ENCODE measurements at regions not wholly inside any gene's neighbourhood (a gene's known extent, or its start where the extent isn't known, plus 50 kb on each side); places are given as distances from the start of the nearest gene placed in this dataset.

DNA sequence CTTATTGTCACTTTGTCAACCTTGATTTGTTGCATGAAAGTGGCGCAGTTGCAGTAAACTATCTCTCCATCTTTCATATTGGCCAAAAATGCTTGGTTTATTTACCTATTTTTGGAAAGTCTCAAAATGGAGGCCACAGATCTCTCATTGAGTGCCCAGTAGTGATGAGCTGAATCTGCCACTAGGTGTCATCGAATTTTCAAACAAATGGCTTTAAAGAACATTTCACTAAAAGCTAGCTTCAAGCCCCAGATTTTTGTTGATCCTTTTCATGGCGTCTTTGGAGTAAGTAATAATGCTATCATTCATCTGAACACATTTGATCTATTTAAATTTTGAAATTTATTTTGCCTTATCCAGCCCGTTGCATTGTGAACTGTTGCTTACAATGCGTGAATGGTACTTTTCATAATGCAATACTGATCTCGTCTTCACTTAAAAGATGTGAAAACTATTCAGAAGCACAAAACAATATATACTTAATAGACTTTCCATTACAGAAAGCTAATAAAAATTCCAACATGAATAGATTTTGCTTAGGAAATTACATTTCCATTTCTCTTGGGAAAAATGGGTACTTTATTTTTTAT lies 236.2 kb downstream of the DNAJB9 start:
- intact Hi-C loops (cut with DNase I), result no loop called here
- peak in 1 of 42 donors; percentile 6 for DNase-seq

DNA sequence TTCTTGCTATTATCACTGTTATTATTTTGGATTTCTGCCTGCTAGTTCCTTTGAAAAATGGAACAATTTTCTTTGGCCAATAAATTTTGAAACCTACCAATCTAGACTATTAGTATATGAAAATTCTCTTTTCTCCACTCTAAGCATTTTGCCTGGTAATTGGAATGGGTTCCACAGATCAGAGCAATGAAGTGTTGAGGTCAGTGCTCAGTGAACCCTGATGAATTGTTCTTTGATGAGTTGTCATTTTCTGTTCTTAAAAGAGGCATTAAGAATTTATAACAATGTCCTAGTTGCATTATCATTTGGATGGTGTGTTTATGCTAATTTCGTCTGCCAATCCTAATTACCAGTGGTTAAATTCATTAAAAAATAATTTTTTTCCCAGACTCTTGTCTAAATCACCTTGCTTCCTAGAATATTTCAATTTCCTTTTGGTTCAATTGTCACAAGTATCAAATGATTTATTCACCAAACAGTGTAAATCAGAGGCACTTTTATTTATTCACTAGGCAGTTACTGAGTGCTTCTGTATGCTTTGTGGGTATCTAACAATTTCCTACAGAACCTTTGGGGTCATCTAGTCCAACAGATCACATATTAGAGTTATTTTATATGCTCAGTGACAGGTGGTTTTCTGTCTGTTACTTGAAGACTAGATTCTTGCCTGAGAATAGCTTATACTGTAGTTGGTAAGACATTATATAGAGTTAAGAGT lies 239.0 kb downstream of the DNAJB9 start:
- no peak for DNase-seq
- intact Hi-C loops (cut with DNase I), result no loop called here

DNA sequence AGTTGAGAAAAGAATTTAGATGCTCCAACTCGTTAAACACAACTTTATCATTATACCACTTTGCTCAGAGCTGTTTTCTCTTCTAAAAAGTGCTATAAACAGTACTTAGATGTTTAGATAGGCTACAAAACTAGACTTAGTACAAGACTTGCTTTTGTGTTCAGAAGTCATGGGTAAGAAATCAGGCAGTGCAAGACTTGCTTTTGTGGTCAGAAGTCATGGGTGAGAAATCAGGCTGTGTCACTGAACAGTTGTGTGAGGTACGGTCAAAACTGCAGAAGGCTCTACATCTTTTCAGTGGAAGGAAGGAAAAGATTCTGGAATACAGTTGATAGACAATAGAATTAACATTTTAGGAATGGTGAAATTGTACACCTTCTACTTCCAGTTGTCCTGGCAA lies 239.7 kb downstream of the DNAJB9 start:
- intact Hi-C loops (cut with DNase I), result no loop called here
- DNase-seq, result no peak

DNA sequence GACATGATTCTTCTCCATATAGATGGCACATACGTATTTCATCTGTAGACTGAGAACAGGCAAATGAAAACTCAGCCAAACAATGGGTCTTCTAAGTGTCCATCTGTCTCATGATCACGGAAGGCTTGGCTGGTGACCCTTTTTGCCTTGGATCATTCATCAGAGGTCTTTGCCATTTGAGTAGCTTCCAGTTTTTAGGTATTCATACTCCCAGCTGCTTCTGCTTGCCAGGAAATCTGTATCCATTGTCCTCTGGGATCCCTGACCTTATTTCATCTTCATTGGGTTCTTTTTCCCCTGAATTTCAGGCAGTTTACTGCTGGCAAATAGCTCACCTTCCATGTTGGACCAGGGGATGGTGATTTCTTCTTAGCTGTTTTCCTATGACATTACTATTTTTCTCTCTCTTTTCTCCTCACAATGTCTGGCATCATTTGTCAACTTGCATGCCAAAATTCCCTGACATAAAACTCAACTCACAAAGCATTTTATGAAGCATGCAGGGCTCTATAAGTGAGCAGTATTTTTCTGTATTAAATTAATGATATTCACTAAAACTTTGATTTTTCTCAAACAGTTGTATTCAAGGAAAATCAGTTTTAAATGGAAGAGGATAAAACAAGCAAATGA lies 241.2 kb downstream of the DNAJB9 start:
- DNase-seq, result no peak
- intact Hi-C loops (cut with DNase I), result no loop called here

DNA sequence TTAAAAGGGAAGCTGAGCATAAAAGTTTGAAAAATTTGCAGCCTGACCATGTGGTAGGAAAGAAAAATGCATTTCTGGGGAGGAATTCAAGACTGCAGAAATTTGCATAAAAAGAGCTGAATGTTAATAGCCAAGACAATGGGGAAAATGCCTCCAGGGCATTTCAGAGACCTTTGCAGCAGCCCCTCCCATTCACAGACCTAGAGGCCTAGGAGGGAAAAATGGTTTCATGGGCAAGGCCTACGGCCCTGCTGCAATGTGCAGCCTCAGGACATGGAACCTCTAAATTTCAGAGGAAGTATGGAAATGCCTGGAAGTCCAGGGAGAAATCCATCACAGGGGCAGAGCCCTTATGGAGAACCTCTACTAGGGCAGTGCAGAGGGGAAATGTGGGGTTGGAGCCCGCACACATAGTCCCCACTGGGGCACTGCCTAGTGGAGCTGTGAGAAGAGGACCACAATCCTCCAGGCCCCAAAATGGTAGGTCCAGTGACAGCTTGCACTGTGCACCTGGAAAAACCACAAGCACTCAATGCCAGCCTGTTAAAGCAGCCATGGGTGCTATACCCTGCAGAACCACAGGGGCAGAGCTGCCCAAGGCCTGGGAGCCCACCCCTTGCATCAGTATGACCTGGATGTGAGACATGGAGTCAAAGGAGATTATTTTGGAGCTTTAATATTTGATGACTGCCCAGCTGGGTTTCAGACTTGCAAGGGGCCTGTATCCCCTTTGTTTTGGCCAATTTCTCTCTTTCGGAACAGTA lies 243.8 kb downstream of the DNAJB9 start:
- DNase-seq, result no peak
- intact Hi-C loops (cut with DNase I), result no loop called here

DNA sequence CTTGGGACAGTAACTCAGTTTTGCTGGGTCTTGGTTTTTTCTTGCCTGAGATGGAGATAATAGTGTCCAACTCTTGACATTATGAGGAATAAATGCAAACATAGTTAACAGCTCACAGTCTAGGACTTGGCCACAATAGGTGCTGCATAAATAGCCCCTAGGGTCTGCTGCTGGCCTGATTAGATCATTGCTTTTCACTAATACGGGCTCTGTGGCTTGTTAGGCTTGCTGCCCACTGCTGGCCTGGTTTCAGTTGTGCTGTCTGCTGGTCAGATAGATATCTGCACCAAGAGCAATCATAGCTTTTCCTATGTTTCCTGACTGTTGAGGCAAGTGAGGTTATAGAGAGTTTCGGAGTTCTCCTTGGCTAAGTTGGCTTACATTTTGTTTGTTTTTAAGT lies 246.1 kb downstream of the DNAJB9 start:
- intact Hi-C loops (cut with DNase I), result no loop called here
- DNase-seq, result no peak

DNA sequence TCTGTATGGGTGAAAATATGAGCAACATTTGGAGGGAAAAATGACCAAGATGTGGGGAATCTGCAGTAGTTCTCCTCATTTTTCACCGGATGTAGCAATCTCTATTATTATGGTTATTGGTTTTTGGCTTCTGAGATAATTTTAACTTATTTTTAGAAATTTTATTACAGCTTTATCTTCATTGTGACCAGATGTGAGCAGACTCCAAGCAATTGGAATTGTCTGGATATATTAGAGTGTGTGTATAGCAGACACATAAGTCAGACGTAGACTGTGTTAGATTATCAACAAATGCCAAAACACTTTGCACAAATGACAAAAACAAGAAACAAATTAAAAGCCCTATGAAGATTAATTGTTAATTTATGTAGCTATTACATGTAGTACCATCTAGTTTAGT lies 249.1 kb downstream of the DNAJB9 start:
- no peak for DNase-seq
- intact Hi-C loops (cut with DNase I), result no loop called here

DNA sequence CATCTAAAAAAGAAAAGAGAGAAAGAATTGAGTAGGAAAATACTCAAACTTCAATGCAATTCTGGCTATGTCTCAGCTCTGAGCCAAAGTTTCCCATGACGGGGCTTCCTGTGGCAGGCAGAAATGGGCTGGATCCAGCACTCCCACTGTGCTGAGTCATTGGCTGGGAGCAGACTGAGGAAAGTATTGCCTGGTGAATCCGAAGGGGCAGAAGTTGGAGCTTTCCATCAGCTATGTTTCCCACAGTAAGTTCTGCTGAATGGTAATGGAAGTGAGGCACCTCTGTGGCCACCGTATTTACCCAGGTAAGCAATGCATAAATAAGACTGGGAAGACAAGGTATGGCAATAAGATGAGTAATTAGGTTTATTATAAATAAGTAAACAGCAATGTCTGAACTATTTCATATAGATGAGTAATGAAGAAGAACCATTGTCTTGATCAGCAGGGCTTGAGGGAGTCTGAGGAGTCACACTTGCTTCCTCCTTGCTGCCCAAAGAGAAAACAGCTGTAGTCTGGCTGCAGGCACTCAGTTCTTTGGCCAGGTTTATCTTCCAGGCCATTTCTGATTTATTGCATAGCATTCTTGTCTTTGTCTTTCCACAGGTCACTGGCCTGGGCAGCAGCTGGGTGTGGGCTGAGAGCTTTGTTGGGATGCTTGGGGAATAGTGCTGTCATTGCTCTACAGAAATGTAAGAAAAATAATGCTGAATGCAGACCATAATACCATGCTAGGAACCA lies 255.3 kb downstream of the DNAJB9 start:
- intact Hi-C loops (cut with DNase I), result no loop called here
- DNase-seq, result no peak

DNA sequence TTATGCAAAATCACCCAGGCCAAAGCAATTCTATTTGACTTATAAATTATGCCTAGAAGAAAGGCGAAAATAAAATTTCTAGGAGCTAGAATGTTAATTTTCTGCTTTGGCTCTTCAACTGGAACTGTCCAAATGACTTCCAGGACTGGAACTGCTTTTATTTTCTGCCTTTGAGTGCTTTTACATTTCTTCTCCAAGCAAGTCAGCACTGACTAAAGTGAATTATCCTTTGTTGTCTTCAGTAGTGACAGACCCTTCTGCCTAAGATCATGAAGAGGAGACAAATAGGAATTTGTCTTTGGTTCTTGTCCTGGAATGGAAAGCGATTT lies 255.9 kb downstream of the DNAJB9 start:
- intact Hi-C loops (cut with DNase I), result no loop called here
- DNase-seq, result no peak

DNA sequence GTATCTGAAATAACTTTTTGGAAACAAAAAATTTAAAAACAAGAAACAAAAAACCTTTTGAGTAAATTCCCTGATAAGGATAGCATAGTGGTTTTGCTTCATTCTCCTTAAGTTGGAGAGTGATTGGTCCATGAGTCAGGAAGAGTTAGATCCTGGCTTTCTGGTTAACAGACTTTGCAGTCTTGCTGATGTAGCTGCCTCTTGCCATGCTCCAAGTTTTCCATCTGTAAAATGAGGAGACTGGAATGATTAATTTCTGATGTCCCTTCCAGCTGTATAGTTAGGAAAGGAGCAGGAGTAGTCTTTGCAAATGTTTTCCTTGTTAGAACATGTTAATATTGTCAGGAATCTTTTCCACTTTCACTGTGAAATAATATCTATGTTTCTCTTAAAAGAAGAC lies 266.6 kb downstream of the DNAJB9 start:
- intact Hi-C loops (cut with DNase I), result no loop called here
- no peak for DNase-seq

DNA sequence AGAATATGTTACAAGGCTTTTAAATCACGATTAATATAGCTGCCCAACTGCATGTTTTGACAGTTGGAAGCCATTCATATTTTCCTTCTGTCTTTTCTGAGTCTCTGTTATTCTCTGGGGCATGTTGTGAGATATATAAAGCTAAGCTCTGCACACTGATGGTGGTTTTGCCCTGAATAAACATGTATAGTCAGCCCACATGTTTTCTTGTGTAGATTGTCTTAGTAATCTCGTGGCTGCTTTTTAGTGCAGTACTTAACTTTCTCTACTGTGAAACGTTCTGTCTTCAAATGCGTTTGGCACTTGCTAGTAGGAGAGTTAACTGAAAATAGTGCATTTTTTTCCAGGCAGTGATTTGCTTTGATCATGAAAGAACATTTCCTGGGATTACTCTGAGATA lies 268.5 kb downstream of the DNAJB9 start:
- DNase-seq, result no peak
- intact Hi-C loops (cut with DNase I), result no loop called here

DNA sequence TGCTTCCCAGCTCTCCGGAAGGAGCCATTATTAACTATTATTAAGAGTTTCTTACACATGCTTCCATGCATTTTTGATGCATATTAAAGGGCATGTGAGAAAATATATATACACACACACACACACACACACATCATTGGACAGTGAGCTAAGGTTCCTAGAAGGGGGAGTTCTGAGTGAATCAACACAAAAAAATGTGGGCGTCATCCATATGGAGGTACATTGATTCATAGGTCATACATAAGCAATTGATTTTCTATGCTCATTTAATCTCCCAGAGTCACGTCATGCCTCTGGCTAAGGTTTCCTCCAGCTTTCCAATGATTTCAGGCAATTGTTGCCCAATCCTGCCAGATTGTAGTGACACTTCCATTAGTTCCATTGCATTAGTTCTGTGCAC lies 269.4 kb downstream of the DNAJB9 start:
- intact Hi-C loops (cut with DNase I), result no loop called here
- no peak for DNase-seq

DNA sequence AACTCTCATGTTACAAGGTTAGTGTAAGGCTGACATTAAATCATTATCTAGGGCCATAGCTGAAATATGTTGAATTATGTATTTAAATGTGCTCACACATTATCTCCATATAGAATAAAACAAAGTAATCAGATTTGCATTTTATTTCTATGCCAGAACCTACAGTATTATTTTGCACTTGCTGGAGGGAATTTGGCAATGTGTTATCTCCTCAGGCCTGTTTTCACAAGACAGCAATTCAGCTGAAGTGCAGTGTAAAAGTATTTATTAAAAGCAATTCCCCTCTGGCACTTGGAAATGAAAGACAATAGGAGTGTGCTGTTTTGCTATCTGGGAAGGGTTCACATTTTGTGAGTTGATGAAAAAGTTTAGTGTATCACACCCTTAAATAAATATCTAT lies 276.3 kb downstream of the DNAJB9 start:
- no peak for DNase-seq
- intact Hi-C loops (cut with DNase I), result no loop called here

DNA sequence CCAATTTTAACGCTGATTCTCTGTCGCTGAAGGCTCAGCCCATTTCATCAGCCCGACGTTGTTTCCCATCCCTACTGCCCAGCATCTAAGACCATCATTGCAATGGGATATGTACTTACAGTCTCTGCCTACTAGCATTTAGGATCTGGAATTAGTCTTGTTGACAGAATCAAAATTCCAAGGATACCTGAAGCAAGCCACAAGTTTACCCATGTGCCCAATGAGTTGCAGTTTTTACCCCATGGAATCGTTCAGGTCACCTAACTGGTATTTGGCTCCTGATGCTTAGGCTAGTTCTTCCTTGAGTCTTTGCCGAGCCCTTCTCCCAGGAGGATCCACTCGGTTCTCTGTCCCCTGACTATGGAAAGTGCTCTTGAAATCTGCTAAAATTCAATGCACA lies 276.8 kb downstream of the DNAJB9 start:
- no peak for DNase-seq
- intact Hi-C loops (cut with DNase I), result no loop called here

DNA sequence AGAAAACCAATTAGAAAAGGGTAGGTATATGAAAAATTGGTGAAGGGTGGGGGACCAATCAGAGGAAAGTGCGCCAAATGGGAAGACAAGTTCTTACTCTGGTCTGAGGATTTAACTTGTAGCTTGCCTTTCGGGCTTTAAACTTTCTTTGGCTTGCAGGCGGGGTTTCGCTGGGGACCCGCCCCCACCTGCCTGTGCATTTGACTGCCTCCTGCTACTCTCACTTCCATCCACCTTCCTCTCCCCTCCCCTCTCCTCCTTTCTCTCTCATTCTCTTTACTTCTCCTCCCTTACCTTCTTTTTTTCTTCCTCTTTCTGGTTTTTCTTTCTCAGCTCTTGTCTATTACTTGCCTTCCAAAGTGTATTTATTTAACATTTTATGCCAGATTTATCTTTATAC lies 278.8 kb downstream of the DNAJB9 start:
- DNase-seq, result no peak
- intact Hi-C loops (cut with DNase I), result no loop called here

DNA sequence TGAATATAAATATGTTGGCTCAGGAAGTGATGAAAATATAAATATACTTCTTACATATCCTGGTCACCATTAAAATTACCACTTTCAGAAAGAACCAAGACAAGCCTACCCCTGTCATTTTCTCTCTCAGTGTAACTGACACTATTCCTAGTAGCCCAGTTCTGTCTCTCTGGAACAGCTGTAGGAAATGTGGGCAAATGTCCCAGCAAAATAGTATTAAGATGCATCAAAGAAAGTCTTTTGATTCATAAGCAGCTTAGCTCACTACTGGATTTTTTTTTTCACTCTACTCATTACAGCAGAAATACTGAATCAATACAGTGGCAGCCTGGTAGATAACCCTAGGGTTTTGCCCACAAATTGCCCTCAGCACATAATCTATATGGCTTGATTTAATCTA lies 290.9 kb downstream of the DNAJB9 start:
- no peak for DNase-seq
- intact Hi-C loops (cut with DNase I), result no loop called here

DNA sequence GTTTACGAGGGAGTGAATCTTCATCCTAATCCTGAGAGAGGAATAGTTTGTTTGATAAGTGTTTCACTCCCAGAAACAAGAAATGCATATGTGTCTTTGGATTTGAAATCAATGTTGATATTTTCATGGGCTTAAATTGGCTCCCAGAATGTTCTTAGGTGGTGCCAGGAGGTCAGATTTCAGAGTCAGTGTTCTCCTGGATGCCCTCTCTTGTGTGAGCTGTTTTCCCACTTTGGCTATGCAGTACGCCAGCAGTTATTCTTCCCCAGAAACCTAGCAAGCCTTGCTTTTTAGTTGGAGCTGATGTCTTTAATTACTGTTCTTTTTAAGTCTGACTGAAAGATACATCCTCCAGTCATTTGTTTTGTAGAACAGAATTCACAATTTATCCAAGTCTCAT lies 291.4 kb downstream of the DNAJB9 start:
- DNase-seq, result no peak
- intact Hi-C loops (cut with DNase I), result no loop called here

DNA sequence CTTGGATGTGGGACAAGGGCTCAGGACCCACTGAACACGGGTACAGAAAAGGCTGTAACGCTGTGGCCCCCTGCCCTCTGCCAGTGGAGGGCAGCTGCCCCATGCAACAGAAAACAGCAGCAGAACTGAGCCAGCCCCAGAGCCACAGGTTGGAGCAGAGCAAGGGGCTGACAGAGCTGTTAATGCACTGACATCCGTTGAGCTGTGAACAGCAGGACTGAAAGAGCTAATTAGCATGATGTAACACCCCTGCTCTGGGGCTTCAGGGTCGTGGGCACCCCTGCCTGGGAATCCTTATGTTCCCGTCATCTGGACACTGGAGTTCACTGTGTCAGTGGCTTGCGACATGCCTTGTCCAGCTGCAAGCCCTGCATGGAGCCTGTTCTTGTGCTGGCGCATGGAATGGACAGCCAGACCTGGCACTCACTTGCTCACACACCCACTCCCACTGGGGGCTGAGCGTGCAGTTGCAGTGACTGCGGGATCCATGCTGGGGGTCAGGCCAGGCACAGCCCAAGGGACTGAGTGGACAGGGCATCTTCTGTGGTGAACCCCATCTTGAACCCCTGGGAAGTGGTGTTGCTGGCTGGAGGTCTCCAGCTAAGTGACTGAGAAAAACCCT lies 293.7 kb downstream of the DNAJB9 start:
- DNase-seq, result no peak
- intact Hi-C loops (cut with DNase I), result no loop called here

DNA sequence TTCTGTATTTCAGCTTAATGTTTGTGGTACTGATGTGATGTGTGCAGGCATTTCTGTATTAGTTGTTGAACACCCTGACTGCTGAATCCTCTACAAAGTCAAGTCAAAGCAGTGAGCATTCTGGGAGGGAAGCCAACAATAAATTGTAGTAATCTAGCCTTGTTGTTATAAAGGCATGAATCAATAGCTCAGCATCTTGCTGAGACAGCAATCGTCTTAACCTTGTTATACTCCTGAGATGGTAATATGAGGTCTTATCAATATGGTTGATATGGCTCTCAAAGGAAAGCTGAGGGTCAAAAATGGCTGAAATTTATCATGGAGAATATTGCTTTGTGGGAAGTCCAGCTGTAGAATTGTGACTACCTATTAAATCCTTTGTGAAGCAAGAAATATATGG lies 299.4 kb downstream of the DNAJB9 start:
- no peak for DNase-seq
- intact Hi-C loops (cut with DNase I), result no loop called here
